Neural cell (in vitro differentiated cells): ENCODE measurements at regions not wholly inside any gene's neighbourhood (a gene's known extent, or its start where the extent isn't known, plus 50 kb on each side); places are given as distances from the start of the nearest gene placed in this dataset.

ENCODE experiments used
- CTCF ChIP-seq: fragments of 450-650 bp; IDR thresholded peaks from 2 replicates; pipeline ENCODE4 v1.5.1; 2014; ENCODE audit warnings: antibody characterized with exemption, mild to moderate bottlenecking, moderate library complexity; ENCODE audit not compliant: poor library complexity, severe bottlenecking
- EZH2 ChIP-seq: fragments of 200-600, 300-800 bp; shearing (Covaris generic), sonication (generic); IDR thresholded peaks from 2 replicates; pipeline ENCODE4 v1.6.1; 2014; ENCODE audit warnings: antibody characterized with exemption, low read length, borderline replicate concordance, mild to moderate bottlenecking; ENCODE audit not compliant: insufficient read depth, poor library complexity, severe bottlenecking
- MXI1 ChIP-seq: fragments of 450-650 bp; conservative IDR thresholded peaks from 2 replicates; pipeline ENCODE4 v1.6.1; 2014; ENCODE audit warnings: antibody characterized with exemption, mild to moderate bottlenecking; ENCODE audit not compliant: poor library complexity, severe bottlenecking
- POLR2AphosphoS5 ChIP-seq: IDR thresholded peaks from 2 replicates; pipeline ENCODE4 v1.6.1; 2012
- RAD21 ChIP-seq: fragments of 450-650 bp; conservative IDR thresholded peaks from 2 replicates; pipeline ENCODE4 v1.6.1; 2014; ENCODE audit warnings: antibody characterized with exemption, mild to moderate bottlenecking, moderate library complexity
- SMC3 ChIP-seq: fragments of 450-650 bp; conservative IDR thresholded peaks from 2 replicates; pipeline ENCODE4 v1.6.1; 2014; ENCODE audit warnings: antibody characterized with exemption, mild to moderate bottlenecking, moderate library complexity; ENCODE audit not compliant: poor library complexity
- TAF1 ChIP-seq: IDR thresholded peaks from 2 replicates; pipeline ENCODE4 v1.6.1; 2012; ENCODE audit warnings: low read depth

- TF ChIP-seq CTCF (no peak), SMC3 (no peak), MXI1 (no peak), EZH2 (no peak), RAD21 (no peak), POLR2AphosphoS5 (no peak), TAF1 (no peak)
Observed at GRCh38 chr14:53672526-53672925, 284.1 kb downstream of the BMP4 start.
